Panc1 (cell line): ENCODE measurements at regions not wholly inside any gene's neighbourhood (a gene's known extent, or its start where the extent isn't known, plus 50 kb on each side); places are given as distances from the start of the nearest gene placed in this dataset.

Source experiments
- TF ChIP-seq, protein P1 (sequence below), 2 experiments: IDR thresholded peaks; 2 replicates each; pipeline ENCODE4 v1.6.1; 2011 to 2012; ENCODE audit warnings: low read depth in 2 of 2, control low read depth in 1 of 2, low read length in 1 of 2, mild to moderate bottlenecking in 1 of 2, moderate library complexity in 1 of 2; ENCODE audit not compliant: insufficient read depth in 1 of 2
- TF ChIP-seq, protein P2 (sequence below): fragments of 450-650 bp; IDR thresholded peaks from 2 replicates; pipeline ENCODE4 v1.5.1; 2017; ENCODE audit warnings: mild to moderate bottlenecking

DNA sequence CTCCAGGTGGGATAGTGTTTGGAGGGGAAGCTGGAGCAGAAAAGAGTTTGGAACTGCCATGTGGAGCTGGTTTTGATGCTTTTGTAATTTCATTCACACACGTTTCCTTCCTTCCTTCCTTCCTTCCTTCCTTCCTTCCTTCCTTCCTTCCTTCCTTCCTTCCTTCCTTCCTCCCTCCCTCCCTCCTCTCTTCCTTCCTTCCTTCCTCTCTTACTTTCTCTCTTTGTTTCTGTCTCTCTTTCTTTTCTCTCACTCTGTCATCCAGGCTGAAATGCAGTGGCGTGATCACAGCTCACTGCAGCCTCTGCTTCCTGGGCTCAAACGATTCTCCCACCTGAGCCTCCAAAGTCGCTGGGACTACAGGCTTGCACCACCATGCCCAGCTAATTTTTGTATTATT, 168.0 kb upstream of the ARID2 start:
- TF ChIP-seq, protein P1, sequence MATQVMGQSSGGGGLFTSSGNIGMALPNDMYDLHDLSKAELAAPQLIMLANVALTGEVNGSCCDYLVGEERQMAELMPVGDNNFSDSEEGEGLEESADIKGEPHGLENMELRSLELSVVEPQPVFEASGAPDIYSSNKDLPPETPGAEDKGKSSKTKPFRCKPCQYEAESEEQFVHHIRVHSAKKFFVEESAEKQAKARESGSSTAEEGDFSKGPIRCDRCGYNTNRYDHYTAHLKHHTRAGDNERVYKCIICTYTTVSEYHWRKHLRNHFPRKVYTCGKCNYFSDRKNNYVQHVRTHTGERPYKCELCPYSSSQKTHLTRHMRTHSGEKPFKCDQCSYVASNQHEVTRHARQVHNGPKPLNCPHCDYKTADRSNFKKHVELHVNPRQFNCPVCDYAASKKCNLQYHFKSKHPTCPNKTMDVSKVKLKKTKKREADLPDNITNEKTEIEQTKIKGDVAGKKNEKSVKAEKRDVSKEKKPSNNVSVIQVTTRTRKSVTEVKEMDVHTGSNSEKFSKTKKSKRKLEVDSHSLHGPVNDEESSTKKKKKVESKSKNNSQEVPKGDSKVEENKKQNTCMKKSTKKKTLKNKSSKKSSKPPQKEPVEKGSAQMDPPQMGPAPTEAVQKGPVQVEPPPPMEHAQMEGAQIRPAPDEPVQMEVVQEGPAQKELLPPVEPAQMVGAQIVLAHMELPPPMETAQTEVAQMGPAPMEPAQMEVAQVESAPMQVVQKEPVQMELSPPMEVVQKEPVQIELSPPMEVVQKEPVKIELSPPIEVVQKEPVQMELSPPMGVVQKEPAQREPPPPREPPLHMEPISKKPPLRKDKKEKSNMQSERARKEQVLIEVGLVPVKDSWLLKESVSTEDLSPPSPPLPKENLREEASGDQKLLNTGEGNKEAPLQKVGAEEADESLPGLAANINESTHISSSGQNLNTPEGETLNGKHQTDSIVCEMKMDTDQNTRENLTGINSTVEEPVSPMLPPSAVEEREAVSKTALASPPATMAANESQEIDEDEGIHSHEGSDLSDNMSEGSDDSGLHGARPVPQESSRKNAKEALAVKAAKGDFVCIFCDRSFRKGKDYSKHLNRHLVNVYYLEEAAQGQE (IDR thresholded peaks at IDR 0.05; ENCODE audit: insufficient read depth in 1 of 2, low read depth in 2 of 2, low read length in 1 of 2), result no peak
- TF ChIP-seq, protein P2, sequence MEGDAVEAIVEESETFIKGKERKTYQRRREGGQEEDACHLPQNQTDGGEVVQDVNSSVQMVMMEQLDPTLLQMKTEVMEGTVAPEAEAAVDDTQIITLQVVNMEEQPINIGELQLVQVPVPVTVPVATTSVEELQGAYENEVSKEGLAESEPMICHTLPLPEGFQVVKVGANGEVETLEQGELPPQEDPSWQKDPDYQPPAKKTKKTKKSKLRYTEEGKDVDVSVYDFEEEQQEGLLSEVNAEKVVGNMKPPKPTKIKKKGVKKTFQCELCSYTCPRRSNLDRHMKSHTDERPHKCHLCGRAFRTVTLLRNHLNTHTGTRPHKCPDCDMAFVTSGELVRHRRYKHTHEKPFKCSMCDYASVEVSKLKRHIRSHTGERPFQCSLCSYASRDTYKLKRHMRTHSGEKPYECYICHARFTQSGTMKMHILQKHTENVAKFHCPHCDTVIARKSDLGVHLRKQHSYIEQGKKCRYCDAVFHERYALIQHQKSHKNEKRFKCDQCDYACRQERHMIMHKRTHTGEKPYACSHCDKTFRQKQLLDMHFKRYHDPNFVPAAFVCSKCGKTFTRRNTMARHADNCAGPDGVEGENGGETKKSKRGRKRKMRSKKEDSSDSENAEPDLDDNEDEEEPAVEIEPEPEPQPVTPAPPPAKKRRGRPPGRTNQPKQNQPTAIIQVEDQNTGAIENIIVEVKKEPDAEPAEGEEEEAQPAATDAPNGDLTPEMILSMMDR, result no peak
